Right cardiac atrium (tissue), 5 donors: ENCODE measurements at regions not wholly inside any gene's neighbourhood (a gene's known extent, or its start where the extent isn't known, plus 50 kb on each side); places are given as distances from the start of the nearest gene placed in this dataset.
"Not testable (repeated sequence)": the region's sequence is repeated elsewhere in the genome, so short reads cannot be mapped to it uniquely, and the experiment has no call there.

Source experiments
- ATAC-seq, 2 donors: fragments of 200-7000 bp; cut with Tn5 transposase; one replicate each; pipeline versions ENCODE4 v1.8.0 to v1.9.1; 2020; ENCODE audit warnings: moderate library complexity in 2 of 2, mild to moderate bottlenecking in 1 of 2
- DNase-seq, 3 donors: peaks; one replicate each; pipeline ENCODE4 v3.0.0-alpha.2; 2020
- H3K27ac ChIP-seq: one replicate; pipeline ENCODE4 v1.5.1; 2013; ENCODE audit warnings: mild to moderate bottlenecking, low read length, control low read depth, moderate library complexity
- H3K27me3 ChIP-seq: one replicate; pipeline ENCODE4 v1.6.1; 2013; ENCODE audit not compliant: control insufficient read depth, insufficient read depth
- H3K4me1 ChIP-seq: one replicate; pipeline ENCODE4 v1.6.1; 2013; ENCODE audit warnings: low read length; ENCODE audit not compliant: control insufficient read depth, insufficient read depth
- H3K4me3 ChIP-seq: one replicate; pipeline ENCODE4 v1.5.1; 2013; ENCODE audit warnings: low read length, control low read depth
- H3K9me3 ChIP-seq: one replicate; pipeline ENCODE4 v1.6.1; 2013; ENCODE audit warnings: low read length; ENCODE audit not compliant: control insufficient read depth
- WGBS: extraction: QIAGEN DNeasy Blood & Tissue Kit; methylation state at CpG from one replicate; pipeline ENCODE4 v1.1.7; 2013; 5-methylcytosine and 5-hydroxymethylcytosine counted together
- intact Hi-C, 4 donors: fragments of 100-400 bp; cut with DNase I; formaldehyde crosslinking; loops; one replicate each; pipeline versions ENCODE4 v1.11.0 to v1.14.0; 2022 to 2023
- donor health status: healthy with polysubstance abuse.
- donor health status: DM: no; HTN: yes; CAD: no.
- donor health status: DM: no; HTN: no; CAD: no.
- donor health status: DM: no; HTN: yes; CAD: no; lungs with severe emphysema.
- donor health status: DM: yes; HTN: yes; CAD: no.

DNA sequence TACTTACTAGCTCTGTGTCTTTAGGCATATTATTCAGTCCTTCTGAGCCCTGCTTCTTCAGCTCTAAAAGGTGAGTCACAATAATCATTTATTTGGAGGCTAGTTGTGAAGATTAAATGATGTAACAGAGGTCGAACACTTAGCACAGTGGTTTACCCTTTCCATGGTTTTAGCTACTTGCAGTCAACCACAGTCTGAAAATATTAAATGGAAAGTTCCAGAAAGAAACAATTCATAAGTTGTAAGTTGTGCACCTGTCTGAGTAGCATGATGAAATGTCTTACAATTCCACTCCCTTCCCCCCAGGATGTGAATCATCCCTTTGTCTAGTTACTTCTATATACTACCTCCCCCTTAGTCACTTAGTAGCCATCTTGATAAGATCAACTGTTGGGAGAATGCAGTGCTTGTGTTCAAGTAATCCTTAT is 217.6 kb upstream of the THUMPD2 start:
- H3K27me3 ChIP-seq = no peaks in the 10 kb centered on the region
- intact Hi-C loops = no loop called here
- H3K27ac ChIP-seq = no peak overlapping the region
- H3K4me3 ChIP-seq = no peak overlapping the region
- WGBS = 89% methylated on average over 1 of the region's 1 CpG
- DNase-seq (no peak), ATAC-seq (no peak)
- no peaks in the 10 kb centered on the region for H3K4me1 ChIP-seq
- no peaks in the 10 kb centered on the region for H3K9me3 ChIP-seq

DNA sequence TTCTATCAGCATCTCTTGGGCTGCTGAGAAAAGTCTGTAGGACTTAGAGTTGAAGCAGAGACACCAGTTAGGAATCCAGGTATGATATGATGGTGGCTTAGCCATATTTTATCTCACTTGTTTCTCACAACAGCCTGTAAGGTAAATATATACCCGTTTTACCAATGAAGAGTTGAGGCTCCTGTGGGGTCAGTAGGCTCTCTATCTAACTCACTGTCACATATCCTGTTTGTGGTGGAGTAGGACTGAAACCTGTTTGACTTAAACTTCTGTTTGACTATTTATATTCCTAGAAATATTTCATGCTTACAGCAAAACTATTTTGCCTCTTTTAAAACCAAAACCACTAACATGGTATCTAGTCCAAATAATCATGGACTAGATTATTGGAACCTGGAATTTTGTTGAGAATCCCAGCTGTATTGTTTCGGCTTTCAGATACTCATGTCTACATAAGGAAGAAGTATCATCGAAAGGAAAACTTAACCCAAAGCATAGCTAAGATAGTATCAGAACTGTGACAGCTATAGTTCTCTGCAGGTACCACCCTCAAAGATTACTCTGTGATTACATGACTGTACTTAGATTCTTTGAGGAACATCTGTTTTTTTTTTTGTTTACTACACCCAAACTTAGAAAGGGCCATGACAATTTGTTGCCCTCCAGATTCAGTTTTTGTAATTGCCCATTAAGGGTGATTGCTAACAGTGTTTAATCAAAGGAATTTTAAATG is 216.1 kb upstream of the THUMPD2 start:
- intact Hi-C loops = no loop called here
- Histone ChIP-seq H3K27me3 (no peaks in the 10 kb centered on the region), H3K4me1 (no peaks in the 10 kb centered on the region), H3K27ac (no peak overlapping the region), H3K4me3 (no peak overlapping the region), H3K9me3 (no peaks in the 10 kb centered on the region)
- DNase-seq (no peak), ATAC-seq (no peak)
- 82% methylated on average over 3 of the region's 3 CpGs for WGBS

DNA sequence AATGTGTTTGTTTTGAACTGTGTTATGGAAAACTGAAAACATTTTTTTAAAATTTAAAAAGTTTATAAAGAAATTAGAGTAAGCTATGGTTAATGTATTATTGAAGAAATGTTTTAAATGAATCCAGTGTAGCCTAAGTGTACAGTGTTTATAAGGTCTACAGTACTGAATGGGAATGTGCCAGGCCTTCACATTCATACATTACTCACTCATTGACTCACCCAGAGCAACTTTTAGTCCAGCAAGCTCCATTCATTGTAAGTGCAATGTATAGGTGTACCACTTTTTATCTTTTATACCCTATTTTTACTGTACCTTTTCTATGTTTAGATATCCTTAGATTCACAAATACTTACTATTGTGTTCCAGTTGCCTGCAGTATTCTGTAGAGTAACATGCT is 215.1 kb upstream of the THUMPD2 start:
- Histone ChIP-seq H3K9me3 (no peaks in the 10 kb centered on the region), H3K27me3 (no peaks in the 10 kb centered on the region), H3K4me1 (no peaks in the 10 kb centered on the region), H3K4me3 (no peak overlapping the region), H3K27ac (no peak overlapping the region)
- DNase-seq (no peak), ATAC-seq (no peak)
- intact Hi-C loops = no loop called here

DNA sequence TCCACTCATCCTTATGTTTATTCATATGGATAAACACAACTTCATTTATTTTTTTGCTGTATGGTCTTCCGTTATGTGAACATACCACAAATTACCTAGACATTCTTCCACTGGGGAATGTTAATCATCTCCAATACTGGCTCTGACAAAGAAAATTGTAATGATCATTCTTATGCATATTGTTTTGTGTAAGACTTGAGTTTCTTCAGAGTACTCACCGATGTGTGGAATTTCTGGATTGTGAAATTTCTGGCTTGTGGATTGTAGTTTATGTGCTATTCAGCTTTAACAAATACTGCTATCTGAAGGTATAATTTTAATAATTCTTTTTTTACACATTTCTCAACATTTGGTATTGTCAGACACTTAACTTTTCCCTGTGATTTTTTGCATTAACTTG is 212.2 kb upstream of the THUMPD2 start:
- H3K27me3 ChIP-seq = no peaks in the 10 kb centered on the region
- H3K4me3 ChIP-seq = no peak overlapping the region
- H3K4me1 ChIP-seq = no peaks in the 10 kb centered on the region
- ATAC-seq (no peak), DNase-seq (no peak)
- intact Hi-C loops = no loop called here
- no peak overlapping the region for H3K27ac ChIP-seq
- no peaks in the 10 kb centered on the region for H3K9me3 ChIP-seq
- WGBS = 44% methylated on average over 2 of the region's 2 CpGs

GRCh38 chr2:39990335-39990900 is 211.4 kb upstream of the THUMPD2 start:
- Histone ChIP-seq H3K9me3 (no peaks in the 10 kb centered on the region), H3K4me1 (no peaks in the 10 kb centered on the region), H3K27me3 (no peaks in the 10 kb centered on the region), H3K27ac (no peak overlapping the region), H3K4me3 (no peak overlapping the region)
- WGBS = 90% methylated on average over 2 of the region's 2 CpGs
- intact Hi-C loops = no loop called here
- no peak for DNase-seq
- ATAC-seq = no peak

DNA sequence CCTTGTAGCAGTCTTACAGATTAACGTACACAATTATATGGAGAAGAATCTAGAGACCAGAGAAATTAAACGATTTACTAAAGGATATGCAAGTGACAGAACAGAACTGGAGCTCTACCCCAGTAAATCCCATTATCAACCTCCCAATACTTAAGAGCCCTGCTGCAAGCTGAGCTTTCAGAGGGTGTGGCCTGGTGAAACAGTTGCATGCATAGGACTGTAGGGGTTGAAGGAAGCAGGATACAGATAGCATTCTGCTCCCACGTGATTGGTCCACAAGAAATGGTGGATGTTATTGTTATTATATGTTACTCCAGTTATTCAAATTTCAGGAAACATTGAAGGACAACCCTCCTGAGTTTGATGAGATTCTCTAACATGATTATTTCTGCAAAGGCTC is 210.8 kb upstream of the THUMPD2 start:
- Histone ChIP-seq H3K27me3 (no peaks in the 10 kb centered on the region), H3K4me3 (no peak overlapping the region), H3K9me3 (no peaks in the 10 kb centered on the region), H3K27ac (no peak overlapping the region), H3K4me1 (no peaks in the 10 kb centered on the region)
- DNase-seq = no peak
- no peak for ATAC-seq
- intact Hi-C loops = no loop called here
- WGBS = 41% methylated on average over 3 of the region's 3 CpGs

DNA sequence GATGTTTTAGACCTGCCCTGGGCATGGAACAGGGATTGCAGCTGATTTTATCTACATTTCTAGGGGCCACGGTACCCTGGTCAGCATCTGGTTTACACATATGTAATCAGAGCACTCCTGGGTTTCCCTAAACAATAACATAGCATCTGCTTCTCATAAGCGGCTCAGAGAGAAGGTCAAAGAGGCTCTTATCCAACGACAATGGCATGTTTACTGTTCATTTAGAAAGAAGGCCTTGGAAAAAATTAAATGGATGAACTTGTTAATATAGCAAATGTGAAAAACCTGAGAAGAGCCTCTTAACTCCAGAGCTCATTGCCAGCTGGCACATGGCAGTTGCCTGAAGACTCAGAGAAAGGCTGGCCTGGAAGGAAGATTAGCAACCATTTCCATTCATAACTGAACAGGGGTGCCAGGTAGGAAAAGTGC is 202.8 kb upstream of the THUMPD2 start:
- H3K9me3 ChIP-seq = no peaks in the 10 kb centered on the region
- H3K4me1 ChIP-seq = no peaks in the 10 kb centered on the region
- no peak for ATAC-seq
- H3K4me3 ChIP-seq = no peak overlapping the region
- no peaks in the 10 kb centered on the region for H3K27me3 ChIP-seq
- DNase-seq = no peak
- no peak overlapping the region for H3K27ac ChIP-seq
- intact Hi-C loops = no loop called here
- 76% methylated on average over 3 of the region's 3 CpGs for WGBS

- Histone ChIP-seq H3K27me3 (no peaks in the 10 kb centered on the region), H3K27ac (no peak overlapping the region), H3K9me3 (no peaks in the 10 kb centered on the region), H3K4me1 (no peaks in the 10 kb centered on the region), H3K4me3 (no peak overlapping the region)
- DNase-seq (no peak), ATAC-seq (no peak)
- intact Hi-C loops = no loop called here
- WGBS = 44% methylated on average over 3 of the region's 3 CpGs
These were observed 196.5 kb upstream of the THUMPD2 start for GRCh38 chr2:39975476-39976020.

GRCh38 chr2:39968037-39968436 is 189.0 kb upstream of the THUMPD2 start:
- DNase-seq (no peak), ATAC-seq (no peak)
- no peak overlapping the region for H3K27ac ChIP-seq
- no peaks in the 10 kb centered on the region for H3K27me3 ChIP-seq
- H3K4me1 ChIP-seq = no peaks in the 10 kb centered on the region
- no peaks in the 10 kb centered on the region for H3K9me3 ChIP-seq
- H3K4me3 ChIP-seq = no peak overlapping the region
- intact Hi-C loops = no loop called here
- WGBS = 81% methylated on average over 1 of the region's 1 CpG

- ATAC-seq, H3K27ac ChIP-seq, H3K27me3 ChIP-seq, H3K4me1 ChIP-seq, intact Hi-C loops, H3K9me3 ChIP-seq, H3K4me3 ChIP-seq, DNase-seq: not testable (repeated sequence)
- 73% methylated on average over 7 of the region's 7 CpGs for WGBS
These were observed 181.6 kb upstream of the THUMPD2 start for GRCh38 chr2:39960681-39961080.

GRCh38 chr2:39954346-39954745 is 175.3 kb upstream of the THUMPD2 start:
- H3K4me3 ChIP-seq = no peak overlapping the region
- ATAC-seq (no peak), DNase-seq (no peak)
- no peaks in the 10 kb centered on the region for H3K9me3 ChIP-seq
- H3K4me1 ChIP-seq = no peaks in the 10 kb centered on the region
- no peaks in the 10 kb centered on the region for H3K27me3 ChIP-seq
- no peak overlapping the region for H3K27ac ChIP-seq
- intact Hi-C loops = no loop called here
